Liver (tissue), 3 donors: ENCODE measurements at regions not wholly inside any gene's neighbourhood (a gene's known extent, or its start where the extent isn't known, plus 50 kb on each side); places are given as distances from the start of the nearest gene placed in this dataset.

Experiments used
- EGR1 ChIP-seq, 2 donors: IDR thresholded peaks; 2 replicates each; pipeline ENCODE4 v1.6.1; 2016 to 2018; ENCODE audit warnings: antibody characterized with exemption in 2 of 2, low read depth in 2 of 2
- FOXA1 ChIP-seq: IDR thresholded peaks from 2 replicates; pipeline ENCODE4 v1.6.1; 2016; ENCODE audit warnings: antibody characterized with exemption
- FOXA2 ChIP-seq: IDR thresholded peaks from 2 replicates; pipeline ENCODE4 v1.6.1; 2016; ENCODE audit warnings: antibody characterized with exemption
- JUND ChIP-seq, 2 donors: IDR thresholded peaks; 2 replicates each; pipeline ENCODE4 v1.6.1; 2016; ENCODE audit warnings: antibody characterized with exemption in 2 of 2
- NR2F2 ChIP-seq: IDR thresholded peaks from 2 replicates; pipeline ENCODE4 v1.6.1; 2016; ENCODE audit warnings: antibody characterized with exemption
- RAD21 ChIP-seq, 2 donors: IDR thresholded peaks; 2 replicates each; pipeline ENCODE4 v1.6.1; 2016; ENCODE audit warnings: antibody characterized with exemption in 2 of 2, mild to moderate bottlenecking in 2 of 2
- SP1 ChIP-seq: IDR thresholded peaks from 2 replicates; pipeline ENCODE4 v1.6.1; 2018; ENCODE audit warnings: antibody characterized with exemption, mild to moderate bottlenecking
- TAF1 ChIP-seq: conservative IDR thresholded peaks from 2 replicates; pipeline ENCODE4 v1.6.1; 2016; ENCODE audit warnings: antibody characterized with exemption, mild to moderate bottlenecking
- YY1 ChIP-seq: IDR thresholded peaks from 2 replicates; pipeline ENCODE4 v1.6.1; 2016; ENCODE audit warnings: antibody characterized with exemption, mild to moderate bottlenecking
- TF ChIP-seq, protein P1 (sequence below): fragments of 150-350 bp; IDR thresholded peaks from 2 replicates; pipeline ENCODE4 v1.5.1; 2017; ENCODE audit warnings: improper control_type of control experiment, low read depth, low read length; ENCODE audit not compliant: missing input control
- TF ChIP-seq, protein P2 (sequence below): IDR thresholded peaks from 2 replicates; pipeline ENCODE4 v1.6.1; 2016; ENCODE audit warnings: antibody characterized with exemption, mild to moderate bottlenecking
- TF ChIP-seq, protein P3 (sequence below): IDR thresholded peaks from 2 replicates; pipeline ENCODE4 v1.6.1; 2016; ENCODE audit warnings: antibody characterized with exemption
- TF ChIP-seq, protein P4 (sequence below): IDR thresholded peaks from 2 replicates; pipeline ENCODE4 v1.6.1; 2016; ENCODE audit warnings: antibody characterized with exemption
- TF ChIP-seq, protein P5 (sequence below): IDR thresholded peaks from 2 replicates; pipeline ENCODE4 v1.6.1; 2016; ENCODE audit warnings: antibody characterized with exemption
- donor health status: healthy.
- donor health status: healthy.

DNA sequence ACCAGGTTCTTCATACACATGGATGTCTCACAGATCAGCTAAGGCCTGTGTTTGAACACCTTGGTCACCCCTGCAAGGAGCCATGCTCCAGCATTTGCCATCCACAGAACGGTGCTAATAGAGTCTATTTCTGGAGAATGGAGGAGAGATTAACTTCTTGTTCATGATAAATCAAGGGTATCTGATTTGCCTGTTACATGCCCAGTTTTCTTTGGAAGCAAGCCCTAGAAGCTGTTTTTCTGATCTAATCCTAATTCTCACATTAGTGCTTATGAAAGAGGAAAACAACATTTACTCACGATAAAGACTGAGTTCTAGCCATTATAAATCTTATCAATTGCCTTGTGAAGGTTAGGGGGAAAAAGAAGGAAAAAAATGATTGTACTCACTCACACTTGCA lies 119.6 kb upstream of the DTNA start:
- TF ChIP-seq, protein P1, sequence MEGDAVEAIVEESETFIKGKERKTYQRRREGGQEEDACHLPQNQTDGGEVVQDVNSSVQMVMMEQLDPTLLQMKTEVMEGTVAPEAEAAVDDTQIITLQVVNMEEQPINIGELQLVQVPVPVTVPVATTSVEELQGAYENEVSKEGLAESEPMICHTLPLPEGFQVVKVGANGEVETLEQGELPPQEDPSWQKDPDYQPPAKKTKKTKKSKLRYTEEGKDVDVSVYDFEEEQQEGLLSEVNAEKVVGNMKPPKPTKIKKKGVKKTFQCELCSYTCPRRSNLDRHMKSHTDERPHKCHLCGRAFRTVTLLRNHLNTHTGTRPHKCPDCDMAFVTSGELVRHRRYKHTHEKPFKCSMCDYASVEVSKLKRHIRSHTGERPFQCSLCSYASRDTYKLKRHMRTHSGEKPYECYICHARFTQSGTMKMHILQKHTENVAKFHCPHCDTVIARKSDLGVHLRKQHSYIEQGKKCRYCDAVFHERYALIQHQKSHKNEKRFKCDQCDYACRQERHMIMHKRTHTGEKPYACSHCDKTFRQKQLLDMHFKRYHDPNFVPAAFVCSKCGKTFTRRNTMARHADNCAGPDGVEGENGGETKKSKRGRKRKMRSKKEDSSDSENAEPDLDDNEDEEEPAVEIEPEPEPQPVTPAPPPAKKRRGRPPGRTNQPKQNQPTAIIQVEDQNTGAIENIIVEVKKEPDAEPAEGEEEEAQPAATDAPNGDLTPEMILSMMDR = no peak
- no peak for TF ChIP-seq RAD21 (IDR thresholded peaks at IDR 0.05)
- no peak for TF ChIP-seq SP1
- no peak for TF ChIP-seq YY1
- no peak for TF ChIP-seq NR2F2
- TF ChIP-seq FOXA2 = no peak
- no peak for TF ChIP-seq JUND (IDR thresholded peaks at IDR 0.05)
- no peak for TF ChIP-seq FOXA1
- TF ChIP-seq, protein P2, sequence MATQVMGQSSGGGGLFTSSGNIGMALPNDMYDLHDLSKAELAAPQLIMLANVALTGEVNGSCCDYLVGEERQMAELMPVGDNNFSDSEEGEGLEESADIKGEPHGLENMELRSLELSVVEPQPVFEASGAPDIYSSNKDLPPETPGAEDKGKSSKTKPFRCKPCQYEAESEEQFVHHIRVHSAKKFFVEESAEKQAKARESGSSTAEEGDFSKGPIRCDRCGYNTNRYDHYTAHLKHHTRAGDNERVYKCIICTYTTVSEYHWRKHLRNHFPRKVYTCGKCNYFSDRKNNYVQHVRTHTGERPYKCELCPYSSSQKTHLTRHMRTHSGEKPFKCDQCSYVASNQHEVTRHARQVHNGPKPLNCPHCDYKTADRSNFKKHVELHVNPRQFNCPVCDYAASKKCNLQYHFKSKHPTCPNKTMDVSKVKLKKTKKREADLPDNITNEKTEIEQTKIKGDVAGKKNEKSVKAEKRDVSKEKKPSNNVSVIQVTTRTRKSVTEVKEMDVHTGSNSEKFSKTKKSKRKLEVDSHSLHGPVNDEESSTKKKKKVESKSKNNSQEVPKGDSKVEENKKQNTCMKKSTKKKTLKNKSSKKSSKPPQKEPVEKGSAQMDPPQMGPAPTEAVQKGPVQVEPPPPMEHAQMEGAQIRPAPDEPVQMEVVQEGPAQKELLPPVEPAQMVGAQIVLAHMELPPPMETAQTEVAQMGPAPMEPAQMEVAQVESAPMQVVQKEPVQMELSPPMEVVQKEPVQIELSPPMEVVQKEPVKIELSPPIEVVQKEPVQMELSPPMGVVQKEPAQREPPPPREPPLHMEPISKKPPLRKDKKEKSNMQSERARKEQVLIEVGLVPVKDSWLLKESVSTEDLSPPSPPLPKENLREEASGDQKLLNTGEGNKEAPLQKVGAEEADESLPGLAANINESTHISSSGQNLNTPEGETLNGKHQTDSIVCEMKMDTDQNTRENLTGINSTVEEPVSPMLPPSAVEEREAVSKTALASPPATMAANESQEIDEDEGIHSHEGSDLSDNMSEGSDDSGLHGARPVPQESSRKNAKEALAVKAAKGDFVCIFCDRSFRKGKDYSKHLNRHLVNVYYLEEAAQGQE = no peak
- TF ChIP-seq TAF1 = no peak
- TF ChIP-seq, protein P3, sequence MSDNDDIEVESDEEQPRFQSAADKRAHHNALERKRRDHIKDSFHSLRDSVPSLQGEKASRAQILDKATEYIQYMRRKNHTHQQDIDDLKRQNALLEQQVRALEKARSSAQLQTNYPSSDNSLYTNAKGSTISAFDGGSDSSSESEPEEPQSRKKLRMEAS = no peak
- TF ChIP-seq, protein P4, sequence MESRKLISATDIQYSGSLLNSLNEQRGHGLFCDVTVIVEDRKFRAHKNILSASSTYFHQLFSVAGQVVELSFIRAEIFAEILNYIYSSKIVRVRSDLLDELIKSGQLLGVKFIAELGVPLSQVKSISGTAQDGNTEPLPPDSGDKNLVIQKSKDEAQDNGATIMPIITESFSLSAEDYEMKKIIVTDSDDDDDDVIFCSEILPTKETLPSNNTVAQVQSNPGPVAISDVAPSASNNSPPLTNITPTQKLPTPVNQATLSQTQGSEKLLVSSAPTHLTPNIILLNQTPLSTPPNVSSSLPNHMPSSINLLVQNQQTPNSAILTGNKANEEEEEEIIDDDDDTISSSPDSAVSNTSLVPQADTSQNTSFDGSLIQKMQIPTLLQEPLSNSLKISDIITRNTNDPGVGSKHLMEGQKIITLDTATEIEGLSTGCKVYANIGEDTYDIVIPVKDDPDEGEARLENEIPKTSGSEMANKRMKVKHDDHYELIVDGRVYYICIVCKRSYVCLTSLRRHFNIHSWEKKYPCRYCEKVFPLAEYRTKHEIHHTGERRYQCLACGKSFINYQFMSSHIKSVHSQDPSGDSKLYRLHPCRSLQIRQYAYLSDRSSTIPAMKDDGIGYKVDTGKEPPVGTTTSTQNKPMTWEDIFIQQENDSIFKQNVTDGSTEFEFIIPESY = no peak
- TF ChIP-seq, protein P5, sequence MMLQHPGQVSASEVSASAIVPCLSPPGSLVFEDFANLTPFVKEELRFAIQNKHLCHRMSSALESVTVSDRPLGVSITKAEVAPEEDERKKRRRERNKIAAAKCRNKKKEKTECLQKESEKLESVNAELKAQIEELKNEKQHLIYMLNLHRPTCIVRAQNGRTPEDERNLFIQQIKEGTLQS = no peak
- no peak for TF ChIP-seq EGR1 (IDR thresholded peaks at IDR 0.05; ENCODE audit: low read depth in 2 of 2)
